ENCODE measurements at regions not wholly inside any gene's neighbourhood (a gene's known extent, or its start where the extent isn't known, plus 50 kb on each side); places are given as distances from the start of the nearest gene placed in this dataset.

DNA sequence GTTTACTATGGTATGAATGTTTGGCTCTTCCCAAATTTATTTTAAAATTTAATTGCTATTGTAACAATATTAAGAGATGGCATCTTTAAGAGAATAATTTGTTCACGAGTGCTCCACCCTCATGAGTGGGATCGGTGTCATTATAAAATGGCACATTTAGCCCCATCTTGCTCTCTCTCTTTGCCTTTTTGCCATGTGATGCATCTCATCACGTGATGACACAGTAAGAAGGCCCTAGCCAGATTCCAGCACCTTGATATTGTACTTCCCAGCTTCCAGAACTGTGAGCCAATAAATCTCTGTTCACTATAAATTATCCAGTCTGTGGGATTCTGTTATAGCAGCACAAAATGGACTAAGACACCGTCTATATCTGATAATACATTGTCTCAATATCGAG lies 355.8 kb downstream of the AMY1C start:
- TF ChIP-seq, protein P1, sequence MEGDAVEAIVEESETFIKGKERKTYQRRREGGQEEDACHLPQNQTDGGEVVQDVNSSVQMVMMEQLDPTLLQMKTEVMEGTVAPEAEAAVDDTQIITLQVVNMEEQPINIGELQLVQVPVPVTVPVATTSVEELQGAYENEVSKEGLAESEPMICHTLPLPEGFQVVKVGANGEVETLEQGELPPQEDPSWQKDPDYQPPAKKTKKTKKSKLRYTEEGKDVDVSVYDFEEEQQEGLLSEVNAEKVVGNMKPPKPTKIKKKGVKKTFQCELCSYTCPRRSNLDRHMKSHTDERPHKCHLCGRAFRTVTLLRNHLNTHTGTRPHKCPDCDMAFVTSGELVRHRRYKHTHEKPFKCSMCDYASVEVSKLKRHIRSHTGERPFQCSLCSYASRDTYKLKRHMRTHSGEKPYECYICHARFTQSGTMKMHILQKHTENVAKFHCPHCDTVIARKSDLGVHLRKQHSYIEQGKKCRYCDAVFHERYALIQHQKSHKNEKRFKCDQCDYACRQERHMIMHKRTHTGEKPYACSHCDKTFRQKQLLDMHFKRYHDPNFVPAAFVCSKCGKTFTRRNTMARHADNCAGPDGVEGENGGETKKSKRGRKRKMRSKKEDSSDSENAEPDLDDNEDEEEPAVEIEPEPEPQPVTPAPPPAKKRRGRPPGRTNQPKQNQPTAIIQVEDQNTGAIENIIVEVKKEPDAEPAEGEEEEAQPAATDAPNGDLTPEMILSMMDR (IDR thresholded peaks at IDR 0.05), result no peak
- TF ChIP-seq POLR2AphosphoS5 (IDR thresholded peaks at IDR 0.05; ENCODE audit: insufficient read depth in 1 of 2, low read depth in 1 of 2) (no peak), POLR2A (IDR thresholded peaks at IDR 0.05) (no peak)
